GM12878 (cell line): ENCODE measurements at regions not wholly inside any gene's neighbourhood (a gene's known extent, or its start where the extent isn't known, plus 50 kb on each side); places are given as distances from the start of the nearest gene placed in this dataset.

Experiments
- ATAC-seq: fragments of 200-7000 bp; cut with Tn5 transposase; 3 replicates; pipeline ENCODE4 v1.9.1; 2020; ENCODE audit warnings: mild to moderate bottlenecking, moderate library complexity
- BruUV-seq: library from RNA; stranded (reverse); fragments of 400-500 nt; replicated peaks from 2 replicates; lab custom pipeline; 2021; lab: Mats Ljungman, UMichigan
- CTCF ChIA-PET: fragments of 300-600 bp; sonication (Branson Sonifier 250); formaldehyde crosslinking; extraction: SDS; loops from one replicate; lab custom pipeline; 2021; ENCODE audit warnings: inconsistent platforms; lab: Yijun Ruan, JAX
- POLR2A ChIA-PET: fragments of 350-600 bp; formaldehyde crosslinking; extraction: SDS; loops from one replicate; lab custom pipeline; 2021; ENCODE audit warnings: inconsistent platforms; lab: Charles Lee
- RAD21 ChIA-PET: fragments of 300-600 bp; sonication (Branson Sonifier 250); formaldehyde crosslinking; loops from one replicate; lab custom pipeline; 2023; ENCODE audit warnings: antibody characterized with exemption; ENCODE audit not compliant: unreplicated experiment; lab: Charles Lee
- SMC1A ChIA-PET: fragments of 300-600 bp; sonication (Branson Sonifier 250); formaldehyde crosslinking; loops from one replicate; lab custom pipeline; 2023; ENCODE audit not compliant: unreplicated experiment, uncharacterized antibody; lab: Charles Lee
- DNase-seq: peaks from one replicate; pipeline ENCODE4 v3.0.0-alpha.2; 2011; ENCODE audit warnings: low read depth, low spot score
- FAIRE-seq: peaks from 3 replicates; lab custom pipeline; 2011; peaks lifted over from hg19 to GRCh38; lab: Jason Lieb, UNC
- H2AFZ ChIP-seq: 2 replicates; pipeline ENCODE4 v1.6.0; 2011; ENCODE audit warnings: low read depth, low read length, control low read depth; ENCODE audit not compliant: control insufficient read depth
- H3K27ac ChIP-seq: 2 replicates; pipeline ENCODE4 v1.5.1; 2011; ENCODE audit warnings: control low read depth; ENCODE audit not compliant: control insufficient read depth, insufficient read depth
- H3K27me3 ChIP-seq, 2 experiments: replicated peaks in 1 of 2; 2 replicates each; pipeline versions ENCODE4 v1.6.0 to v1.6.1; 2011; ENCODE audit warnings: low read length in 1 of 2; ENCODE audit not compliant: control insufficient read depth in 2 of 2, insufficient read depth in 2 of 2
- H3K36me3 ChIP-seq, 2 experiments: 2 replicates each; pipeline ENCODE4 v1.5.1; 2011; ENCODE audit warnings: low read length in 1 of 2; ENCODE audit not compliant: control insufficient read depth in 2 of 2, insufficient read depth in 2 of 2
- H3K4me1 ChIP-seq: 2 replicates; pipeline ENCODE4 v1.6.1; 2011; ENCODE audit warnings: mild to moderate bottlenecking, low read length, moderate library complexity, mixed read lengths; ENCODE audit not compliant: control insufficient read depth, insufficient read depth
- H3K4me2 ChIP-seq: 2 replicates; pipeline ENCODE4 v1.6.0; 2011; ENCODE audit warnings: control low read depth; ENCODE audit not compliant: control insufficient read depth, insufficient read depth
- H3K4me3 ChIP-seq: fragments of 200-600 bp; sonication (generic); 2 replicates; pipeline ENCODE4 v1.5.1; 2016
- H3K79me2 ChIP-seq: 2 replicates; pipeline ENCODE4 v1.6.0; 2011; ENCODE audit warnings: low read length; ENCODE audit not compliant: control insufficient read depth, insufficient read depth
- H3K9ac ChIP-seq: 2 replicates; pipeline ENCODE4 v1.8.0; 2011; ENCODE audit warnings: low read length, control low read depth, mixed read lengths; ENCODE audit not compliant: control insufficient read depth, insufficient read depth
- H3K9me3 ChIP-seq: replicated peaks from 3 replicates; pipeline ENCODE4 v1.5.1; 2011; ENCODE audit warnings: mild to moderate bottlenecking, low read length; ENCODE audit not compliant: control insufficient read depth, insufficient read depth
- H4K20me1 ChIP-seq: 2 replicates; pipeline ENCODE4 v1.6.0; 2011; ENCODE audit not compliant: control insufficient read depth, insufficient read depth
- BMI1 ChIP-seq: fragments of 450-650 bp; IDR thresholded peaks from 2 replicates; pipeline ENCODE4 v1.6.1; 2016; ENCODE audit warnings: mild to moderate bottlenecking, moderate library complexity, borderline replicate concordance
- CUX1 ChIP-seq: IDR thresholded peaks from 2 replicates; pipeline ENCODE4 v1.6.1; 2012; ENCODE audit warnings: improper control_type of control experiment, low read depth, low read length; ENCODE audit not compliant: insufficient replicate concordance
- ELK1 ChIP-seq: IDR thresholded peaks from 2 replicates; pipeline ENCODE4 v1.6.1; 2012; ENCODE audit warnings: low read depth, low read length, improper control_type of control experiment
- KDM1A ChIP-seq: fragments of 200-600 bp; sonication (generic); IDR thresholded peaks from 2 replicates; pipeline ENCODE4 v1.6.1; 2016; ENCODE audit warnings: borderline replicate concordance
- NFIC ChIP-seq: IDR thresholded peaks from 2 replicates; pipeline ENCODE4 v1.6.1; 2012; ENCODE audit warnings: low read depth, mild to moderate bottlenecking, inconsistent platforms, low read length, moderate library complexity
- NFYA ChIP-seq: IDR thresholded peaks from 2 replicates; pipeline ENCODE4 v1.6.1; 2011; ENCODE audit warnings: low read depth, mild to moderate bottlenecking, low read length, improper control_type of control experiment, borderline replicate concordance
- NKRF ChIP-seq: fragments of 450-650 bp; conservative IDR thresholded peaks from 2 replicates; pipeline ENCODE4 v1.6.1; 2017; ENCODE audit warnings: mild to moderate bottlenecking, moderate library complexity
- ZNF207 ChIP-seq: fragments of 450-650 bp; IDR thresholded peaks from 2 replicates; pipeline ENCODE4 v1.6.1; 2014; ENCODE audit warnings: antibody characterized with exemption, mild to moderate bottlenecking, borderline replicate concordance
- ZNF592 ChIP-seq: fragments of 450-650 bp; IDR thresholded peaks from 2 replicates; pipeline ENCODE4 v1.6.1; 2017; ENCODE audit warnings: mild to moderate bottlenecking, moderate library complexity
- in situ Hi-C: fragments of 300-500 bp; cut with MboI; formaldehyde crosslinking; loops from 9 replicates; pipeline ENCODE4 v1.14.3; 2018; ENCODE audit warnings: mixed read lengths
- intact Hi-C: fragments of 100-400 bp; cut with micrococcal nuclease; formaldehyde crosslinking; loops from one replicate; pipeline ENCODE4 v1.14.2; 2022; ENCODE audit not compliant: unreplicated experiment

- RAD21 ChIA-PET, result no interaction called here
- no peaks in the 10 kb centered on the region for H3K27me3 ChIP-seq
- POLR2A ChIA-PET, result no interaction called here
Observed at GRCh38 chr1:60350531-60350930, 277.0 kb upstream of the C1orf87 start.

More at GRCh38 chr1:60350531-60350930, 277.0 kb upstream of the C1orf87 start:
- Histone ChIP-seq H3K9ac (no peak overlapping the region), H4K20me1 (no peaks in the 10 kb centered on the region), H3K27ac (no peak overlapping the region), H3K4me3 (no peak overlapping the region), H2AFZ (no peak overlapping the region)
- CTCF ChIA-PET, result interaction anchor here (1.2 kb wide), 1 partner anchor 1107 kb away, joined by 3 read pairs; no protein-coding TSS in a partner anchor
- FAIRE-seq (no peak), DNase-seq (no peak), ATAC-seq (no peak)
- no TSS peak for BruUV-seq
- TF ChIP-seq CUX1 (no peak), KDM1A (no peak), ZNF207 (no peak), BMI1 (no peak), ZNF592 (no peak), ELK1 (no peak), NKRF (no peak), NFIC (no peak), NFYA (no peak)
- TF ChIP-seq, all 136 proteins: peak for 0
- intact Hi-C loops, result no loop called here
- SMC1A ChIA-PET, result no interaction called here
- in situ Hi-C loops, result no loop called here
- no peaks in the 10 kb centered on the region for H3K36me3 ChIP-seq
- H3K9me3 ChIP-seq, result no peaks in the 10 kb centered on the region
- no peak overlapping the region for H3K4me2 ChIP-seq
- H3K4me1 ChIP-seq, result no peaks in the 10 kb centered on the region
- H3K79me2 ChIP-seq, result no peaks in the 10 kb centered on the region
